ENCODE measurements at regions not wholly inside any gene's neighbourhood (a gene's known extent, or its start where the extent isn't known, plus 50 kb on each side); places are given as distances from the start of the nearest gene placed in this dataset.

DNA sequence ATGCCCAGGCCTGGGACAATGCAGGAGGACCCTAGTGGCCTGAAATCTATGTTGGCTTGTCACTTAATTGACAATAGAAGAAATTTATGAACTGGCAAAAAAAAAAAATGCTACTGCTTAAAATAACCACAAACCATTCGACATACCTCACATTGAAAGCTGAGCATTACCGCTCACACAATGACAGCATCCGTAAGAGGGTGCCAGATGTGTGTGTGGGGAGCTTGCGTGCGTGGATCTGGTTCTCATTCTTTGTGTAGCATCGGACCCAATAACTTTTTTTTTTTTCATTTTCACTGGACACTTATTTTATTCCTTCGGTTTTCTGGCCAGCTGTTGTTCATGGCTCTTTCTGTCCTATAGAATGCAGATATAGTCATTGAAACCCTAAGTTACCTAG lies 216.7 kb downstream of the VRK1 start:
- H3K4me3 ChIP-seq: no peak overlapping the region
- intact Hi-C loops (cut with DNase I; ENCODE audit: low total_unique reads): no loop called here

DNA sequence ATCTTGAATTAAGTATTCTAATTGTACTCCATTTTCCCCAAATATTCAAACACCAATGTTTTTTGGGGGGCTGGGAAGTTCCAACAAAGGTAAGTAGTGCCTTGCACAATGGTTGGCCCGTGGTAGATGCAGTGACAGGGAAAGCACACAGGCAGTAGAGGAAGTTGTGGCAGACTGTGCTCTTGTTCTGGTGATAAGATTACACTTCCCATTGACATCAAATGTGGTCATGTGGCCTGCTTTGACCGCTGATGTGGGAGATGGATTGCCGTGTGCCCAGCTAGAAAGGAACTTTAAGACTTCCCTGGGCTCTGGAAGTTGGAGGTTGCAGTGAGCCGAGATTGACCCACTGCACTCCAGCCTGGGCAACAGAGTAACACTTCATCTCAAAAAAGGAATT lies 223.8 kb downstream of the VRK1 start:
- peaks cover 0 to 12% of the 10 kb centered on the region in 2 donors for H3K27me3 ChIP-seq
- no peaks in the 10 kb centered on the region for H3K4me1 ChIP-seq
- H3K36me3 ChIP-seq: no peaks in the 10 kb centered on the region
- H3K9me3 ChIP-seq: no peaks in the 10 kb centered on the region
- H3K27ac ChIP-seq: no peak overlapping the region
- no peak overlapping the region for H3K4me3 ChIP-seq
- no peak for TF ChIP-seq POLR2AphosphoS5 (IDR thresholded peaks at IDR 0.05)
- no peak for TF ChIP-seq POLR2A (IDR thresholded peaks at IDR 0.05)
- TF ChIP-seq, protein P1, sequence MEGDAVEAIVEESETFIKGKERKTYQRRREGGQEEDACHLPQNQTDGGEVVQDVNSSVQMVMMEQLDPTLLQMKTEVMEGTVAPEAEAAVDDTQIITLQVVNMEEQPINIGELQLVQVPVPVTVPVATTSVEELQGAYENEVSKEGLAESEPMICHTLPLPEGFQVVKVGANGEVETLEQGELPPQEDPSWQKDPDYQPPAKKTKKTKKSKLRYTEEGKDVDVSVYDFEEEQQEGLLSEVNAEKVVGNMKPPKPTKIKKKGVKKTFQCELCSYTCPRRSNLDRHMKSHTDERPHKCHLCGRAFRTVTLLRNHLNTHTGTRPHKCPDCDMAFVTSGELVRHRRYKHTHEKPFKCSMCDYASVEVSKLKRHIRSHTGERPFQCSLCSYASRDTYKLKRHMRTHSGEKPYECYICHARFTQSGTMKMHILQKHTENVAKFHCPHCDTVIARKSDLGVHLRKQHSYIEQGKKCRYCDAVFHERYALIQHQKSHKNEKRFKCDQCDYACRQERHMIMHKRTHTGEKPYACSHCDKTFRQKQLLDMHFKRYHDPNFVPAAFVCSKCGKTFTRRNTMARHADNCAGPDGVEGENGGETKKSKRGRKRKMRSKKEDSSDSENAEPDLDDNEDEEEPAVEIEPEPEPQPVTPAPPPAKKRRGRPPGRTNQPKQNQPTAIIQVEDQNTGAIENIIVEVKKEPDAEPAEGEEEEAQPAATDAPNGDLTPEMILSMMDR (IDR thresholded peaks at IDR 0.05): no peak
- DNase-seq (ENCODE audit: low spot score in 2 of 2): no peak
- intact Hi-C loops (cut with DNase I; ENCODE audit: low total_unique reads): no loop called here

More for the DNA sequence above, 216.7 kb downstream of the VRK1 start:
- no peaks in the 10 kb centered on the region for H3K36me3 ChIP-seq
- H3K27ac ChIP-seq: no peak overlapping the region
- DNase-seq (ENCODE audit: low spot score in 2 of 2): no peak
- no peaks in the 10 kb centered on the region for H3K9me3 ChIP-seq
- H3K27me3 ChIP-seq: peaks cover 0 to 4% of the 10 kb centered on the region in 2 donors
- TF ChIP-seq, protein P1 (IDR thresholded peaks at IDR 0.05): no peak
- no peak for TF ChIP-seq POLR2AphosphoS5 (IDR thresholded peaks at IDR 0.05)
- TF ChIP-seq POLR2A (IDR thresholded peaks at IDR 0.05): no peak
- H3K4me1 ChIP-seq: no peaks in the 10 kb centered on the region

DNA sequence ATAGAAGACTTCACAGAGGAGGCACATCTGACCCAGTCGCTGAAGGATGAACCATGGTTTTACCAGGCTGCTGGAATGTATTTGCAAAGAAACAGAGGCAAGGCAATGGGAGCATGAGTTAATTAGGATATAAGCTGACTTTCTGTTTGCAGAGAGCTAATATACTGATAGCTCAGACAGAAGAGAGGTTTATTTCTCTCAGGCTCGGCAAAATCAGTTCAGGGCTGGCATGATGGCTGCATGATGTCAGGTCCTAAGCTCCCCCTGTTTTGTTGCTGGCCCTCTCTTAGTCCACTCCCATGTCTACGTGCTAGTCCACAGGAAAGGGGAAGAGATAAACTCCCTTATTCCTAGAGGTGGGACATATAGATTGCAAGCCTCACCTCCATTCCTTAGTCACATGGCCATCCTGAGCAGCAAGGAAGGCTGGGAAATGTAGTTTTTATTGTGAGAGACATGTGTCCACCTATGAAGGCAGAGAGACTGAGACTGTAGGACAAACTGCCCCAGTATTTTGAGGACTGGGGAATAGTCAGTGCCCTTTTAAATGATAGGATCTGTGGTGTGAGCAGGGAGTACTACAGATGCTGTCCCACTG lies 224.5 kb downstream of the VRK1 start:
- Histone ChIP-seq H3K36me3 (no peaks in the 10 kb centered on the region), H3K4me1 (no peaks in the 10 kb centered on the region), H3K4me3 (no peak overlapping the region), H3K27ac (no peak overlapping the region), H3K27me3 (peaks cover 0 to 12% of the 10 kb centered on the region in 2 donors), H3K9me3 (no peaks in the 10 kb centered on the region)
- TF ChIP-seq POLR2AphosphoS5 (IDR thresholded peaks at IDR 0.05) (no peak), POLR2A (IDR thresholded peaks at IDR 0.05) (no peak)
- TF ChIP-seq, protein P1 (IDR thresholded peaks at IDR 0.05): no peak
- intact Hi-C loops (cut with DNase I; ENCODE audit: low total_unique reads): no loop called here
- DNase-seq (ENCODE audit: low spot score in 2 of 2): no peak

DNA sequence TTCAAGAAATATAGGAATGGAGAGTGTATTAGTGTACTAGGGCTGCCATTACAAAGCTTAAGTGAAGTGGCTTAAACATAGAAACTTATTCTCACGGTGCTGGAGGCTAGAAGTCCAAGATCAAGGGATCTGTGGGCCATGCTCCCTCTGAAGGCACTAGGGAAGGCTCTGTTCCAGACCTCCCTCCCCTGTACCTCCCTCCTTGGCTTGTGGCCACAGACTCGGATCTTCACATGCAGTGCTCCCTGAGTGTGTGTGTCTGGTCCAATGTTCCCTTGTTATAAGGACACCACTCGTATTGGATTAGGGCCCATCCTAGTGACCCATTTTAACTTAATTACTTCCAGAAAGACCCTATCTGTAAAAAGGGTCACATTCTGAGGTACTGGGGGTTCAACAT lies 225.6 kb downstream of the VRK1 start:
- intact Hi-C loops (cut with DNase I; ENCODE audit: low total_unique reads): no loop called here
- Histone ChIP-seq H3K36me3 (no peaks in the 10 kb centered on the region), H3K4me3 (no peak overlapping the region), H3K27ac (no peak overlapping the region), H3K27me3 (peaks cover 0 to 12% of the 10 kb centered on the region in 2 donors), H3K9me3 (no peaks in the 10 kb centered on the region), H3K4me1 (no peaks in the 10 kb centered on the region)
- TF ChIP-seq POLR2AphosphoS5 (IDR thresholded peaks at IDR 0.05) (no peak), POLR2A (IDR thresholded peaks at IDR 0.05) (no peak)
- TF ChIP-seq, protein P1 (IDR thresholded peaks at IDR 0.05): no peak
- no peak for DNase-seq (ENCODE audit: low spot score in 2 of 2)

DNA sequence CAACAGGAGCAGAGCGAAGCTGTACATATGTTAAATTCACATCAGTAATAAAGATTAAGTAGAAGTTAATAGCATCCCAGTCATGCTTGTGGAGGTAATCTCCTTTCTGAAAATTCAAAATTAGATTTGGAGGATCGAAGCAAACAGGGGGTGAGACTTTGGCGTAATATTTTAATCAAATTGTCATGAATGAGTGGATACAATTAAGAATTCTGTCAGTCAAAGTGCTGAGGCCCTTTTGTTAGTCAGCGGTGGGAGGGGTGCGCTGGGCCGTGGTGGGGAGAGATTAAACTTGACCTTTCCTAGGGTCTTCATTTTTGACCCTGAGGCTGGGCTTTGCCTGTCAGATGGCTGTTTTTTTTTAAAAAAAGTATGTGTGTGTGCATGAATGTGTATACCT lies 226.7 kb downstream of the VRK1 start:
- intact Hi-C loops (cut with DNase I; ENCODE audit: low total_unique reads): no loop called here
- no peak overlapping the region for H3K4me3 ChIP-seq

More for the DNA sequence above, 226.7 kb downstream of the VRK1 start:
- no peaks in the 10 kb centered on the region for H3K9me3 ChIP-seq
- peaks cover 0 to 12% of the 10 kb centered on the region in 2 donors for H3K27me3 ChIP-seq
- no peaks in the 10 kb centered on the region for H3K36me3 ChIP-seq
- no peaks in the 10 kb centered on the region for H3K4me1 ChIP-seq
- TF ChIP-seq, protein P1 (IDR thresholded peaks at IDR 0.05): no peak
- TF ChIP-seq POLR2AphosphoS5 (IDR thresholded peaks at IDR 0.05) (no peak), POLR2A (IDR thresholded peaks at IDR 0.05) (no peak)
- DNase-seq (ENCODE audit: low spot score in 2 of 2): no peak
- no peak overlapping the region for H3K27ac ChIP-seq

Measured in breast epithelium (tissue), 4 donors.